ENCODE measurements at regions not wholly inside any gene's neighbourhood (a gene's known extent, or its start where the extent isn't known, plus 50 kb on each side); places are given as distances from the start of the nearest gene placed in this dataset.

DNA sequence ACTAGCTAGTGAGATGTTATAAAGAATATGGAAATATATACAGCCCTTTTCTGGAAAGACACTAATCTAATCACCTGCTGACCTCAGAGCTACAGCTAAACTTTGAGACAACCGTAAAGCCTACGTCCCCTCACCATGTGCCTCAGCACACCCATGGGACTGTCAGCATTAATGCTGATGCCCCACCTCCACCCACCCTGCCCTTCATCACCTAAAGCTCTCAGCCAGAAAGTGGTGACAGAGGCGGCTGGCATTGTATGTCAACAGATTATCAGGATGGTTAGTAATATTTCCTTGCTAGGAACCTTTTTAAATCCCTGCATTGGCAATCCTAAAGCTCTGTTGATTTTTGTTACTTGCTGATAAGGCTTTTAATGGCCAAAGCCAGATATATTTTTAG, 1177.9 kb downstream of the DIAPH3 start:
- H4K20me1 ChIP-seq (ENCODE audit: control insufficient read depth, insufficient read depth), result no peaks in the 10 kb centered on the region
- ChIA-PET RAD21 (ENCODE audit: unreplicated experiment) (interaction anchor here (0.6 kb wide), 1 partner anchor 13 kb away, joined by 3 read pairs; no protein-coding TSS in a partner anchor), POLR2A (no interaction called here), SMC1A (ENCODE audit: uncharacterized antibody, unreplicated experiment) (interaction anchor here (0.6 to 1.4 kb wide), 4 partner anchors 10 to 619 kb away, joined by 3 to 4 read pairs (median 4); no protein-coding TSS in a partner anchor), CTCF (no interaction called here)
- no peaks in the 10 kb centered on the region for H3K27me3 ChIP-seq (replicated peaks in 1 of 2; ENCODE audit: control insufficient read depth in 2 of 2, insufficient read depth in 2 of 2, low read length in 1 of 2)
- FAIRE-seq (no peak), ATAC-seq (no peak), DNase-seq (ENCODE audit: low read depth, low spot score) (no peak)
- in situ Hi-C loops (cut with MboI) (no loop called here), intact Hi-C loops (cut with micrococcal nuclease; ENCODE audit: unreplicated experiment) (no loop called here)
- H3K79me2 ChIP-seq (ENCODE audit: control insufficient read depth, insufficient read depth, low read length), result no peaks in the 10 kb centered on the region
- TF ChIP-seq CREM (IDR thresholded peaks at IDR 0.05; ENCODE audit: low read depth) (no peak), SRF (IDR thresholded peaks at IDR 0.05; ENCODE audit: low read depth in 2 of 2, low read length in 2 of 2) (no peak), TCF3 (IDR thresholded peaks at IDR 0.05; ENCODE audit: borderline replicate concordance, insufficient read depth, low read depth, low read length) (no peak), IRF4 (IDR thresholded peaks at IDR 0.05; ENCODE audit: low read depth, low read length) (no peak), GABPA (IDR thresholded peaks at IDR 0.05; ENCODE audit: low read depth) (no peak), ZBED1 (IDR thresholded peaks at IDR 0.05; ENCODE audit: borderline replicate concordance) (no peak), CBX3 (IDR thresholded peaks at IDR 0.05; ENCODE audit: borderline replicate concordance, low read depth) (no peak), TCF7 (IDR thresholded peaks at IDR 0.05; ENCODE audit: borderline replicate concordance) (no peak), EGR1 (IDR thresholded peaks at IDR 0.05; ENCODE audit: borderline replicate concordance in 1 of 2, low read depth in 2 of 2, low read length in 2 of 2) (no peak), FOXK2 (IDR thresholded peaks at IDR 0.05) (no peak), FOS (IDR thresholded peaks at IDR 0.05; ENCODE audit: borderline replicate concordance, extremely low read depth, insufficient read length) (no peak), E4F1 (IDR thresholded peaks at IDR 0.05; ENCODE audit: borderline replicate concordance, partially characterized antibody) (no peak), TAF1 (IDR thresholded peaks at IDR 0.05; ENCODE audit: borderline replicate concordance, low read depth, low read length) (no peak)
- TF ChIP-seq, protein P1, sequence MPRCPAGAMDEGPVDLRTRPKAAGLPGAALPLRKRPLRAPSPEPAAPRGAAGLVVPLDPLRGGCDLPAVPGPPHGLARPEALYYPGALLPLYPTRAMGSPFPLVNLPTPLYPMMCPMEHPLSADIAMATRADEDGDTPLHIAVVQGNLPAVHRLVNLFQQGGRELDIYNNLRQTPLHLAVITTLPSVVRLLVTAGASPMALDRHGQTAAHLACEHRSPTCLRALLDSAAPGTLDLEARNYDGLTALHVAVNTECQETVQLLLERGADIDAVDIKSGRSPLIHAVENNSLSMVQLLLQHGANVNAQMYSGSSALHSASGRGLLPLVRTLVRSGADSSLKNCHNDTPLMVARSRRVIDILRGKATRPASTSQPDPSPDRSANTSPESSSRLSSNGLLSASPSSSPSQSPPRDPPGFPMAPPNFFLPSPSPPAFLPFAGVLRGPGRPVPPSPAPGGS (IDR thresholded peaks at IDR 0.05; ENCODE audit: borderline replicate concordance, insufficient read depth, low read depth, low read length, poor library complexity, severe bottlenecking), result no peak
- TF ChIP-seq, protein P2, sequence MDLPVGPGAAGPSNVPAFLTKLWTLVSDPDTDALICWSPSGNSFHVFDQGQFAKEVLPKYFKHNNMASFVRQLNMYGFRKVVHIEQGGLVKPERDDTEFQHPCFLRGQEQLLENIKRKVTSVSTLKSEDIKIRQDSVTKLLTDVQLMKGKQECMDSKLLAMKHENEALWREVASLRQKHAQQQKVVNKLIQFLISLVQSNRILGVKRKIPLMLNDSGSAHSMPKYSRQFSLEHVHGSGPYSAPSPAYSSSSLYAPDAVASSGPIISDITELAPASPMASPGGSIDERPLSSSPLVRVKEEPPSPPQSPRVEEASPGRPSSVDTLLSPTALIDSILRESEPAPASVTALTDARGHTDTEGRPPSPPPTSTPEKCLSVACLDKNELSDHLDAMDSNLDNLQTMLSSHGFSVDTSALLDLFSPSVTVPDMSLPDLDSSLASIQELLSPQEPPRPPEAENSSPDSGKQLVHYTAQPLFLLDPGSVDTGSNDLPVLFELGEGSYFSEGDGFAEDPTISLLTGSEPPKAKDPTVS (IDR thresholded peaks at IDR 0.05; ENCODE audit: low read depth, low read length), result no peak
- TF ChIP-seq, protein P3, sequence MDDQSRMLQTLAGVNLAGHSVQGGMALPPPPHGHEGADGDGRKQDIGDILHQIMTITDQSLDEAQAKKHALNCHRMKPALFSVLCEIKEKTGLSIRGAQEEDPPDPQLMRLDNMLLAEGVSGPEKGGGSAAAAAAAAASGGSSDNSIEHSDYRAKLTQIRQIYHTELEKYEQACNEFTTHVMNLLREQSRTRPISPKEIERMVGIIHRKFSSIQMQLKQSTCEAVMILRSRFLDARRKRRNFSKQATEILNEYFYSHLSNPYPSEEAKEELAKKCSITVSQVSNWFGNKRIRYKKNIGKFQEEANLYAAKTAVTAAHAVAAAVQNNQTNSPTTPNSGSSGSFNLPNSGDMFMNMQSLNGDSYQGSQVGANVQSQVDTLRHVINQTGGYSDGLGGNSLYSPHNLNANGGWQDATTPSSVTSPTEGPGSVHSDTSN (IDR thresholded peaks at IDR 0.05; ENCODE audit: insufficient replicate concordance, low read depth, low read length), result no peak
- TF ChIP-seq, protein P4, sequence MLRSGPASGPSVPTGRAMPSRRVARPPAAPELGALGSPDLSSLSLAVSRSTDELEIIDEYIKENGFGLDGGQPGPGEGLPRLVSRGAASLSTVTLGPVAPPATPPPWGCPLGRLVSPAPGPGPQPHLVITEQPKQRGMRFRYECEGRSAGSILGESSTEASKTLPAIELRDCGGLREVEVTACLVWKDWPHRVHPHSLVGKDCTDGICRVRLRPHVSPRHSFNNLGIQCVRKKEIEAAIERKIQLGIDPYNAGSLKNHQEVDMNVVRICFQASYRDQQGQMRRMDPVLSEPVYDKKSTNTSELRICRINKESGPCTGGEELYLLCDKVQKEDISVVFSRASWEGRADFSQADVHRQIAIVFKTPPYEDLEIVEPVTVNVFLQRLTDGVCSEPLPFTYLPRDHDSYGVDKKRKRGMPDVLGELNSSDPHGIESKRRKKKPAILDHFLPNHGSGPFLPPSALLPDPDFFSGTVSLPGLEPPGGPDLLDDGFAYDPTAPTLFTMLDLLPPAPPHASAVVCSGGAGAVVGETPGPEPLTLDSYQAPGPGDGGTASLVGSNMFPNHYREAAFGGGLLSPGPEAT (IDR thresholded peaks at IDR 0.05; ENCODE audit: low read depth), result no peak
- H3K9me3 ChIP-seq (replicated peaks; ENCODE audit: control insufficient read depth, insufficient read depth, low read length), result no peaks in the 10 kb centered on the region; the same call in 2 of the 3 replicates
- no peak overlapping the region for H2AFZ ChIP-seq (ENCODE audit: control insufficient read depth, low read depth, low read length)
- no peaks in the 10 kb centered on the region for H3K4me1 ChIP-seq (ENCODE audit: control insufficient read depth, insufficient read depth, low read length)
- H3K4me2 ChIP-seq (ENCODE audit: control insufficient read depth, insufficient read depth), result no peak overlapping the region
- H3K9ac ChIP-seq (ENCODE audit: control insufficient read depth, insufficient read depth, low read length), result no peak overlapping the region
- no peak overlapping the region for H3K4me3 ChIP-seq
- H3K27ac ChIP-seq (ENCODE audit: control insufficient read depth, insufficient read depth), result no peak overlapping the region
- WGBS (ENCODE audit: insufficient coverage, insufficient replicate concordance, low lambda C conversion rate, missing lambda C conversion rate), result 78% methylated on average over 3 of the region's 3 CpGs
- H3K36me3 ChIP-seq (ENCODE audit: control insufficient read depth in 2 of 2, insufficient read depth in 2 of 2, low read length in 1 of 2), result no peaks in the 10 kb centered on the region
- no TSS peak for BruUV-seq (replicated peaks)
